Panc1 (cell line): ENCODE measurements at regions not wholly inside any gene's neighbourhood (a gene's known extent, or its start where the extent isn't known, plus 50 kb on each side); places are given as distances from the start of the nearest gene placed in this dataset.

Experiments
- ATAC-seq: fragments of 200-7000 bp; cut with Tn5 transposase; 2 replicates; pipeline ENCODE4 v1.9.1; 2020; ENCODE audit warnings: mild to moderate bottlenecking, moderate library complexity
- BruUV-seq: library from RNA; stranded (reverse); fragments of 400-500 nt; replicated peaks from 2 replicates; lab custom pipeline; 2021; lab: Mats Ljungman, UMichigan
- CTCF ChIA-PET: fragments of 300-600 bp; sonication (Branson Sonifier 250); formaldehyde crosslinking; loops from one replicate; lab custom pipeline; 2022; ENCODE audit warnings: antibody characterized with exemption; lab: Charles Lee
- POLR2A ChIA-PET: fragments of 300-600 bp; sonication (Branson Sonifier 250); formaldehyde crosslinking; loops from one replicate; lab custom pipeline; 2022; ENCODE audit warnings: antibody characterized with exemption; lab: Charles Lee
- DNase-seq: peaks from one replicate; pipeline ENCODE4 v3.0.0-alpha.2; 2010; ENCODE audit warnings: low read depth, low spot score
- H3K27ac ChIP-seq: 2 replicates; pipeline ENCODE4 v1.5.1; 2011; ENCODE audit warnings: mild to moderate bottlenecking, low read length, inconsistent platforms
- H3K27me3 ChIP-seq: fragments of 200-500 bp; sonication (Bioruptor generic); 2 replicates; pipeline ENCODE4 v1.6.0; 2014; ENCODE audit warnings: low read length, inconsistent platforms; ENCODE audit not compliant: control insufficient read depth, insufficient read depth
- H3K36me3 ChIP-seq: fragments of 200-500 bp; sonication (Bioruptor generic); 2 replicates; pipeline ENCODE4 v1.5.1; 2014; ENCODE audit warnings: inconsistent platforms, mild to moderate bottlenecking, low read length, moderate library complexity; ENCODE audit not compliant: control insufficient read depth, insufficient read depth
- H3K4me1 ChIP-seq: 2 replicates; pipeline ENCODE4 v1.5.1; 2011; ENCODE audit warnings: inconsistent platforms, mild to moderate bottlenecking, low read length, moderate library complexity; ENCODE audit not compliant: control insufficient read depth, insufficient read depth
- H3K4me3 ChIP-seq, 2 experiments: 2 replicates each; pipeline ENCODE4 v1.5.1; 2011 to 2012; ENCODE audit warnings: low read depth in 2 of 2, low read length in 2 of 2, mild to moderate bottlenecking in 2 of 2, inconsistent platforms in 1 of 2, moderate library complexity in 1 of 2
- H3K9me3 ChIP-seq: fragments of 200-500 bp; sonication (Bioruptor generic); 2 replicates; pipeline ENCODE4 v1.5.1; 2014; ENCODE audit warnings: low read depth, mild to moderate bottlenecking, inconsistent platforms, low read length, moderate library complexity; ENCODE audit not compliant: control insufficient read depth, insufficient read depth
- POLR2AphosphoS5 ChIP-seq: IDR thresholded peaks from 2 replicates; pipeline ENCODE4 v1.6.1; 2012; ENCODE audit warnings: mild to moderate bottlenecking, low read depth, low read length, moderate library complexity
- SIN3A ChIP-seq: IDR thresholded peaks from 2 replicates; pipeline ENCODE4 v1.6.1; 2012; ENCODE audit warnings: low read depth, mild to moderate bottlenecking, low read length, moderate library complexity, borderline replicate concordance; ENCODE audit not compliant: insufficient read depth
- TCF7L2 ChIP-seq: IDR thresholded peaks from 2 replicates; pipeline ENCODE4 v1.6.1; 2011; ENCODE audit warnings: mild to moderate bottlenecking, low read depth, low read length, inconsistent platforms
- in situ Hi-C: cut with HindIII; loops from 2 replicates; pipeline ENCODE4 v1.10.0; 2016; ENCODE audit warnings: low sequenced_read_pairs, low pct_unique_long_range_greater_than_20kb
- intact Hi-C: fragments of 100-400 bp; cut with micrococcal nuclease; formaldehyde crosslinking; loops from one replicate; pipeline ENCODE4 v1.10.0; 2022; ENCODE audit not compliant: unreplicated experiment
- TF ChIP-seq, protein P1 (sequence below), 2 experiments: IDR thresholded peaks; 2 replicates each; pipeline ENCODE4 v1.6.1; 2011 to 2012; ENCODE audit warnings: low read depth in 2 of 2, control low read depth in 1 of 2, low read length in 1 of 2, mild to moderate bottlenecking in 1 of 2, moderate library complexity in 1 of 2; ENCODE audit not compliant: insufficient read depth in 1 of 2
- TF ChIP-seq, protein P2 (sequence below): fragments of 450-650 bp; IDR thresholded peaks from 2 replicates; pipeline ENCODE4 v1.5.1; 2017; ENCODE audit warnings: mild to moderate bottlenecking

DNA sequence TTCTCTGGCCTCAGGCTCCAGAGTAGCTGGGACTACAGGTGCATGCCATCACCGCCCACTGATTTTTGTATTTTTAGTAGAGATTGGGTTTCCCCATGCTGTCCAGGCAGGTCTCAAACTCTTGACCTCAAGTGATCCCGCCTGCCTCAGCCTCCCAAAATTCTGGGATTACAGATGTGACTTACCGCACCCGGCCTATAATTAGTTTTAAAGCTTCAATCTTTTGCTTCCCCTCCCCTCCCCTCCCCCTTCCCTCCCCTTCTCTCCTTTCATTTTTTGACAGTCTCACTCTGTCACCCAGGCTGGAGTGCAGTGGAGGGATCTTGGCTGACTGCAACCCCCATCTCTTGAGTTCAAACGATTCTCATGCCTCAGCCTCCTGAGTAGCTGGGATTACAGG lies 433.3 kb upstream of the EDIL3 start:
- intact Hi-C loops = no loop called here
- H3K9me3 ChIP-seq = no peaks in the 10 kb centered on the region
- TF ChIP-seq SIN3A = no peak
- TF ChIP-seq, protein P1, sequence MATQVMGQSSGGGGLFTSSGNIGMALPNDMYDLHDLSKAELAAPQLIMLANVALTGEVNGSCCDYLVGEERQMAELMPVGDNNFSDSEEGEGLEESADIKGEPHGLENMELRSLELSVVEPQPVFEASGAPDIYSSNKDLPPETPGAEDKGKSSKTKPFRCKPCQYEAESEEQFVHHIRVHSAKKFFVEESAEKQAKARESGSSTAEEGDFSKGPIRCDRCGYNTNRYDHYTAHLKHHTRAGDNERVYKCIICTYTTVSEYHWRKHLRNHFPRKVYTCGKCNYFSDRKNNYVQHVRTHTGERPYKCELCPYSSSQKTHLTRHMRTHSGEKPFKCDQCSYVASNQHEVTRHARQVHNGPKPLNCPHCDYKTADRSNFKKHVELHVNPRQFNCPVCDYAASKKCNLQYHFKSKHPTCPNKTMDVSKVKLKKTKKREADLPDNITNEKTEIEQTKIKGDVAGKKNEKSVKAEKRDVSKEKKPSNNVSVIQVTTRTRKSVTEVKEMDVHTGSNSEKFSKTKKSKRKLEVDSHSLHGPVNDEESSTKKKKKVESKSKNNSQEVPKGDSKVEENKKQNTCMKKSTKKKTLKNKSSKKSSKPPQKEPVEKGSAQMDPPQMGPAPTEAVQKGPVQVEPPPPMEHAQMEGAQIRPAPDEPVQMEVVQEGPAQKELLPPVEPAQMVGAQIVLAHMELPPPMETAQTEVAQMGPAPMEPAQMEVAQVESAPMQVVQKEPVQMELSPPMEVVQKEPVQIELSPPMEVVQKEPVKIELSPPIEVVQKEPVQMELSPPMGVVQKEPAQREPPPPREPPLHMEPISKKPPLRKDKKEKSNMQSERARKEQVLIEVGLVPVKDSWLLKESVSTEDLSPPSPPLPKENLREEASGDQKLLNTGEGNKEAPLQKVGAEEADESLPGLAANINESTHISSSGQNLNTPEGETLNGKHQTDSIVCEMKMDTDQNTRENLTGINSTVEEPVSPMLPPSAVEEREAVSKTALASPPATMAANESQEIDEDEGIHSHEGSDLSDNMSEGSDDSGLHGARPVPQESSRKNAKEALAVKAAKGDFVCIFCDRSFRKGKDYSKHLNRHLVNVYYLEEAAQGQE (IDR thresholded peaks at IDR 0.05; ENCODE audit: insufficient read depth in 1 of 2, low read depth in 2 of 2, low read length in 1 of 2) = no peak
- no peak for TF ChIP-seq TCF7L2
- TF ChIP-seq POLR2AphosphoS5 = no peak
- TF ChIP-seq, protein P2, sequence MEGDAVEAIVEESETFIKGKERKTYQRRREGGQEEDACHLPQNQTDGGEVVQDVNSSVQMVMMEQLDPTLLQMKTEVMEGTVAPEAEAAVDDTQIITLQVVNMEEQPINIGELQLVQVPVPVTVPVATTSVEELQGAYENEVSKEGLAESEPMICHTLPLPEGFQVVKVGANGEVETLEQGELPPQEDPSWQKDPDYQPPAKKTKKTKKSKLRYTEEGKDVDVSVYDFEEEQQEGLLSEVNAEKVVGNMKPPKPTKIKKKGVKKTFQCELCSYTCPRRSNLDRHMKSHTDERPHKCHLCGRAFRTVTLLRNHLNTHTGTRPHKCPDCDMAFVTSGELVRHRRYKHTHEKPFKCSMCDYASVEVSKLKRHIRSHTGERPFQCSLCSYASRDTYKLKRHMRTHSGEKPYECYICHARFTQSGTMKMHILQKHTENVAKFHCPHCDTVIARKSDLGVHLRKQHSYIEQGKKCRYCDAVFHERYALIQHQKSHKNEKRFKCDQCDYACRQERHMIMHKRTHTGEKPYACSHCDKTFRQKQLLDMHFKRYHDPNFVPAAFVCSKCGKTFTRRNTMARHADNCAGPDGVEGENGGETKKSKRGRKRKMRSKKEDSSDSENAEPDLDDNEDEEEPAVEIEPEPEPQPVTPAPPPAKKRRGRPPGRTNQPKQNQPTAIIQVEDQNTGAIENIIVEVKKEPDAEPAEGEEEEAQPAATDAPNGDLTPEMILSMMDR = no peak
- H3K4me1 ChIP-seq = no peaks in the 10 kb centered on the region
- no peaks in the 10 kb centered on the region for H3K36me3 ChIP-seq
- no peak overlapping the region for H3K4me3 ChIP-seq
- DNase-seq (no peak), ATAC-seq (no peak)
- no TSS peak for BruUV-seq
- in situ Hi-C loops = no loop called here
- ChIA-PET POLR2A (interaction anchor here (0.6 kb wide), 1 partner anchor 1907 kb away, joined by 11 read pairs; no protein-coding TSS in a partner anchor), CTCF (no interaction called here)
- H3K27me3 ChIP-seq = no peaks in the 10 kb centered on the region
- no peak overlapping the region for H3K27ac ChIP-seq

DNA sequence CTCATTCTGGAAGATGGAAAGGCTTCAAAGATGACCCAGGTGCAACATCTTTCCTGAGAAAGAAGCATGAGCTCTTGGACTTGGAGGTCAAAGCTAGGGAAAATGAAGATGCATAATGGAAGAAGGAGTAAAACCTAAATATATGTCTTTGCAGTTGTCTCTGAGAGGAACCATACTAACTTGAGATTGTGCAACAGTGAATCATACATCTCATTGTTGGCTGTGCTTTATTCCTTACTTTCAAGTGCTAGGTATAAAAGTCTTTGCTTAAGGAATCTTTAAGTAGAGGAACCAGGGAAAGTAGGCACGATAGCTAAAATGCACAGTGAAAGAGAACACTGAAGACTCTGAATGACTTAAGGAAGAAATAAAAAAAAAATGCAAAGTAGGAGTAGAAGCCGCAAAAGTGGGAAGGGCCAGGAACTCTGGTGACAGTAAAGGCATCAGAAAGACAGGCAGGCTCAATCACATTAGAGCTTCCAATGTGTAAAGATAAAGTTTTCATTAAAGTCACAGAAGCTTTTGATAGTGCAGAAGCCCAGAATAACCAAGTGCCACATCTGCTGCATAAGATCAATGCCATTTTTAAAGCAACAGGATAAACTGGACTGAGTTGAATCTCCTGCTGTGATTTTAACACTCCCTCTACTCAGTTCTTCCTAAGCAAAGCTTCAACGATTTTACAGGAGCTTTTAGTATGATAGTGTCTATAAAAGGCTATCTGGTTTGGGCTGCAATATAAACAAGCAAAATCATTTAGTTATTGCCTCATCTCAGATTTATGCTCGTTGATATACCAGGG lies 432.3 kb upstream of the EDIL3 start:
- in situ Hi-C loops (no loop called here), intact Hi-C loops (no loop called here)
- Histone ChIP-seq H3K27ac (no peak overlapping the region), H3K27me3 (no peaks in the 10 kb centered on the region), H3K4me3 (no peak overlapping the region), H3K4me1 (no peaks in the 10 kb centered on the region), H3K36me3 (no peaks in the 10 kb centered on the region), H3K9me3 (no peaks in the 10 kb centered on the region)
- TF ChIP-seq, protein P2 = no peak
- TF ChIP-seq, protein P1 (IDR thresholded peaks at IDR 0.05; ENCODE audit: insufficient read depth in 1 of 2, low read depth in 2 of 2, low read length in 1 of 2) = no peak
- TF ChIP-seq POLR2AphosphoS5 (no peak), TCF7L2 (no peak), SIN3A (no peak)
- ChIA-PET POLR2A (no interaction called here), CTCF (no interaction called here)
- no peak for DNase-seq
- ATAC-seq = no peak
- BruUV-seq = no TSS peak
